H1 (cell line): ENCODE measurements at regions not wholly inside any gene's neighbourhood (a gene's known extent, or its start where the extent isn't known, plus 50 kb on each side); places are given as distances from the start of the nearest gene placed in this dataset.

Experiments used
- CTCF ChIA-PET: fragments of 300-600 bp; sonication (Branson Sonifier 250); formaldehyde crosslinking; loops from one replicate; lab custom pipeline; 2021; ENCODE audit not compliant: partially characterized antibody; lab: Charles Lee
- POLR2A ChIA-PET: fragments of 300-600 bp; sonication (Branson Sonifier 250); formaldehyde crosslinking; loops from one replicate; lab custom pipeline; 2021; ENCODE audit warnings: inconsistent platforms; ENCODE audit not compliant: partially characterized antibody; lab: Charles Lee
- DNase-seq, 2 experiments: peaks; one replicate each; pipeline versions ENCODE4 v3.0.0 to v3.0.0-alpha.2; 2010 to 2022; ENCODE audit warnings: low spot score in 2 of 2, low read depth in 1 of 2, mixed read lengths in 1 of 2
- FAIRE-seq: peaks from 2 replicates; lab custom pipeline; 2011; peaks lifted over from hg19 to GRCh38; lab: Jason Lieb, UNC
- H2AFZ ChIP-seq: 2 replicates; pipeline ENCODE4 v1.8.1; 2012; ENCODE audit warnings: low read length, inconsistent platforms
- H2AK5ac ChIP-seq: 2 replicates; pipeline ENCODE4 v1.6.1; 2013; ENCODE audit warnings: low read depth, low read length
- H2BK120ac ChIP-seq: replicated peaks from 2 replicates; pipeline ENCODE3; 2013; ENCODE audit warnings: low read depth, low read length, inconsistent platforms
- H2BK12ac ChIP-seq: 2 replicates; pipeline ENCODE4 v1.6.1; 2013; ENCODE audit warnings: low read depth, low read length
- H2BK15ac ChIP-seq: 2 replicates; pipeline ENCODE4 v1.6.1; 2013; ENCODE audit warnings: low read length
- H2BK20ac ChIP-seq: 2 replicates; pipeline ENCODE4 v1.6.1; 2013; ENCODE audit warnings: low read length
- H2BK5ac ChIP-seq: 2 replicates; pipeline ENCODE4 v1.6.1; 2013; ENCODE audit warnings: low read depth, low read length
- H3K14ac ChIP-seq: 2 replicates; pipeline ENCODE4 v1.6.1; 2013; ENCODE audit warnings: inconsistent platforms; ENCODE audit not compliant: insufficient read length
- H3K18ac ChIP-seq: 2 replicates; pipeline ENCODE4 v1.6.1; 2013; ENCODE audit warnings: low read length; ENCODE audit errors: extremely low read depth
- H3K23ac ChIP-seq: 2 replicates; pipeline ENCODE4 v1.6.1; 2013; ENCODE audit warnings: inconsistent platforms; ENCODE audit not compliant: insufficient read length
- H3K23me2 ChIP-seq: 2 replicates; pipeline ENCODE4 v1.6.1; 2013; ENCODE audit warnings: low read depth, low read length
- H3K27ac ChIP-seq: 2 replicates; pipeline ENCODE4 v1.6.1; 2011; ENCODE audit warnings: low read depth, low read length, inconsistent platforms
- H3K27me3 ChIP-seq, 4 experiments: replicated peaks in 1 of 4; 1 replicate in 1 of 4; 2 replicates in 3 of 4; pipeline versions ENCODE4 v1.6.1 to v1.8.1; 2011 to 2013; ENCODE audit warnings: low read length in 3 of 4, mild to moderate bottlenecking in 3 of 4, inconsistent platforms in 2 of 4, mixed read lengths in 2 of 4, moderate library complexity in 1 of 4; ENCODE audit not compliant: control insufficient read depth in 3 of 4, insufficient read depth in 3 of 4; ENCODE audit errors: extremely low read depth in 1 of 4
- H3K36me3 ChIP-seq, 4 experiments: 2 replicates each; pipeline versions ENCODE4 v1.6.1 to v1.8.1; 2011 to 2013; ENCODE audit warnings: mild to moderate bottlenecking in 4 of 4, low read length in 3 of 4, moderate library complexity in 2 of 4, control low read depth in 1 of 4, inconsistent platforms in 1 of 4; ENCODE audit not compliant: insufficient read depth in 4 of 4, control insufficient read depth in 2 of 4
- H3K4ac ChIP-seq: replicated peaks from 2 replicates; pipeline ENCODE3; 2013; ENCODE audit warnings: low read length, low read depth, mixed read lengths, inconsistent platforms; ENCODE audit not compliant: insufficient read length
- H3K4me1 ChIP-seq, 4 experiments: replicated peaks in 1 of 4; 1 replicate in 1 of 4; 2 replicates in 3 of 4; pipeline versions ENCODE4 v1.6.1 to v1.8.1; 2011 to 2013; ENCODE audit warnings: low read length in 3 of 4, inconsistent platforms in 2 of 4, mixed read lengths in 1 of 4; ENCODE audit not compliant: insufficient read depth in 4 of 4, control insufficient read depth in 3 of 4
- H3K4me2 ChIP-seq, 2 experiments: 2 replicates each; pipeline versions ENCODE4 v1.6.1 to v1.8.1; 2011 to 2013; ENCODE audit warnings: low read depth in 2 of 2, low read length in 2 of 2, control low read depth in 1 of 2, inconsistent platforms in 1 of 2, mild to moderate bottlenecking in 1 of 2; ENCODE audit not compliant: insufficient read depth in 1 of 2
- H3K4me3 ChIP-seq, 4 experiments: fragments of 200-600, 300-600 bp in 1 of 4; sonication (generic), shearing (Covaris generic), sonication (Bioruptor Twin) in 1 of 4; 2 replicates each; pipeline versions ENCODE4 v1.5.1 to v1.8.1; 2011 to 2016; ENCODE audit warnings: low read length in 4 of 4, low read depth in 3 of 4, control low read depth in 2 of 4, inconsistent platforms in 2 of 4, mild to moderate bottlenecking in 2 of 4, mixed read lengths in 1 of 4, moderate library complexity in 1 of 4; ENCODE audit not compliant: insufficient read depth in 2 of 4; ENCODE audit errors: extremely low read depth in 1 of 4
- H3K56ac ChIP-seq: replicated peaks from 2 replicates; pipeline ENCODE3; 2013; ENCODE audit warnings: low read depth, mild to moderate bottlenecking, mixed read lengths, low read length, inconsistent platforms; ENCODE audit not compliant: insufficient read length
- H3K79me1 ChIP-seq: 2 replicates; pipeline ENCODE4 v1.6.1; 2013; ENCODE audit warnings: low read depth, low read length, control low read depth
- H3K79me2 ChIP-seq, 2 experiments: 2 replicates each; pipeline versions ENCODE4 v1.6.1 to v1.8.1; 2012 to 2013; ENCODE audit warnings: low read length in 2 of 2, mild to moderate bottlenecking in 2 of 2, inconsistent platforms in 1 of 2; ENCODE audit not compliant: insufficient read depth in 2 of 2, control insufficient read depth in 1 of 2
- H3K9ac ChIP-seq, 4 experiments: replicated peaks in 1 of 4; 1 replicate in 1 of 4; 2 replicates in 3 of 4; pipeline versions ENCODE4 v1.6.1 to v1.8.1; 2011 to 2013; ENCODE audit warnings: low read depth in 3 of 4, low read length in 3 of 4, control low read depth in 2 of 4, mild to moderate bottlenecking in 2 of 4, moderate library complexity in 2 of 4, inconsistent platforms in 1 of 4; ENCODE audit errors: extremely low read depth in 1 of 4
- H3K9me3 ChIP-seq, 2 experiments: 2 replicates each; pipeline versions ENCODE4 v1.6.1 to v1.8.1; 2012 to 2013; ENCODE audit warnings: mild to moderate bottlenecking in 2 of 2, moderate library complexity in 2 of 2, control low read depth in 1 of 2, inconsistent platforms in 1 of 2, low read depth in 1 of 2, low read length in 1 of 2, mixed read lengths in 1 of 2; ENCODE audit not compliant: insufficient read depth in 2 of 2
- H4K20me1 ChIP-seq, 2 experiments: replicated peaks in 1 of 2; 2 replicates each; pipeline versions ENCODE3 to v1.8.1; 2011 to 2013; ENCODE audit warnings: inconsistent platforms in 2 of 2, low read length in 2 of 2, mild to moderate bottlenecking in 1 of 2; ENCODE audit not compliant: insufficient read depth in 2 of 2, control insufficient read depth in 1 of 2
- H4K5ac ChIP-seq: 2 replicates; pipeline ENCODE4 v1.6.1; 2013; ENCODE audit warnings: low read length, low read depth, mixed read lengths, inconsistent platforms; ENCODE audit not compliant: insufficient read length
- H4K8ac ChIP-seq: 2 replicates; pipeline ENCODE4 v1.8.0; 2013; ENCODE audit warnings: mild to moderate bottlenecking, moderate library complexity, low read length, inconsistent platforms; ENCODE audit not compliant: insufficient read depth; ENCODE audit errors: extremely low read depth
- H4K91ac ChIP-seq: replicated peaks from 2 replicates; pipeline ENCODE3; 2013; ENCODE audit warnings: low read length, mixed read lengths, inconsistent platforms; ENCODE audit not compliant: insufficient read length
- BACH1 ChIP-seq: IDR thresholded peaks from 2 replicates; pipeline ENCODE4 v1.6.1; 2012; ENCODE audit warnings: low read length, improper control_type of control experiment
- CHD1 ChIP-seq: IDR thresholded peaks from 2 replicates; pipeline ENCODE4 v1.6.1; 2012; ENCODE audit warnings: low read depth, low read length, improper control_type of control experiment
- CTBP2 ChIP-seq: IDR thresholded peaks from 2 replicates; pipeline ENCODE4 v1.7.0; 2011; ENCODE audit warnings: borderline replicate concordance, mild to moderate bottlenecking, moderate library complexity, mixed read lengths, low read length; ENCODE audit not compliant: insufficient read depth, insufficient read length
- FOSL1 ChIP-seq: IDR thresholded peaks from 2 replicates; pipeline ENCODE4 v1.6.1; 2011; ENCODE audit warnings: mild to moderate bottlenecking, low read depth, low read length, moderate library complexity; ENCODE audit not compliant: insufficient read depth
- GTF2F1 ChIP-seq: IDR thresholded peaks from 2 replicates; pipeline ENCODE4 v1.6.1; 2012; ENCODE audit warnings: low read depth, low read length, improper control_type of control experiment, borderline replicate concordance
- HDAC6 ChIP-seq: IDR thresholded peaks from one replicate; pipeline ENCODE4 v1.7.1; 2012; ENCODE audit warnings: low read depth, mild to moderate bottlenecking, inconsistent platforms, low read length, moderate library complexity
- NRF1 ChIP-seq: IDR thresholded peaks from 2 replicates; pipeline ENCODE4 v1.6.1; 2011; ENCODE audit warnings: mild to moderate bottlenecking, low read depth, low read length, improper control_type of control experiment
- SIX5 ChIP-seq: IDR thresholded peaks from 2 replicates; pipeline ENCODE4 v1.6.1; 2011; ENCODE audit warnings: mild to moderate bottlenecking, low read depth, low read length
- SRF ChIP-seq: IDR thresholded peaks from 2 replicates; pipeline ENCODE4 v1.6.1; 2011; ENCODE audit warnings: mild to moderate bottlenecking, low read depth, low read length, moderate library complexity
- TEAD4 ChIP-seq: IDR thresholded peaks from 2 replicates; pipeline ENCODE4 v1.6.1; 2012; ENCODE audit warnings: low read depth, low read length, inconsistent platforms, mixed read lengths
- WGBS, 2 experiments: shearing (Covaris generic) in 1 of 2; methylation state at CpG; one replicate each; pipeline versions ENCODE4 v1.1.6 to v1.1.7; 2013 to 2015; ENCODE audit warnings: low lambda C conversion rate in 2 of 2, mixed read lengths in 2 of 2, inconsistent platforms in 1 of 2, low coverage in 1 of 2, missing lambda C conversion rate in 1 of 2; ENCODE audit not compliant: insufficient replicate concordance in 2 of 2, insufficient coverage in 1 of 2, insufficient read length in 1 of 2; ENCODE audit errors: extremely low coverage in 1 of 2, missing lambda C conversion rate in 1 of 2; 5-methylcytosine and 5-hydroxymethylcytosine counted together

DNA sequence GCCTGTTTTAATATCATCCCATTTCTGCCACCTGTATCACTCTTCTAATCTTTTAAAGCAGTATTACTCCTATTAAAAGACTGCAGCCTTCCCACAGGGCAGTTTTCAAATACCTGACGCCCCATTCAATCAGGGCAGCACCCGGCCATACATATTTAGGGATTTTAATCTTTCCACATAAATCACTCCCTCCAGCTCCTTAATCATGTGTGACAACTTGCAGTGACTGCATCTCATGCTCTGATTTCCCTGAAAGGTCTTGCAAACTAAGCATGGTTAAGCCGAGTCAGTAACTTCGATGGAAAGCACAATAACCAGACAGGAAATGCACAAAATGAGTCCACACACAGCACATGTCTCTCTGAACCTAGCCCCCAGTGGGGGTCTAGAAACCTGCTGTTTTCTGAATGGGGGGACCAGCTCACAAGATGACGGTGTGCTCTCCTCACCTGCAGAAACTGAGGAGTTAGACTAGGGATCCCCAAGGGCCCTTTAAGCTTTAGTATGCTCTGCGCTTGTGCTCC is 116.9 kb upstream of the CREB1 start:
- no peak for FAIRE-seq
- no peak overlapping the region for H2BK20ac ChIP-seq
- H3K4ac ChIP-seq = no peak overlapping the region
- ChIA-PET POLR2A (interaction anchor here (1.1 kb wide), 1 partner anchor 117 kb away, joined by 3 read pairs; the partner anchor contains the start of gene CREB1), CTCF (interaction anchor here (1.1 kb wide), 1 partner anchor 10 kb away, joined by 3 read pairs; no protein-coding TSS in a partner anchor)
- H3K36me3 ChIP-seq = no peaks in the 10 kb centered on the region
- no peak overlapping the region for H3K27ac ChIP-seq
- no peak overlapping the region for H3K18ac ChIP-seq
- H3K9ac ChIP-seq = peak overlapping the region in 1 of 4 experiments; percentile 36; a peak in 2 of 7 replicates
- no peak overlapping the region for H2BK120ac ChIP-seq
- DNase-seq = no peak
- H4K8ac ChIP-seq = no peak overlapping the region
- H3K27me3 ChIP-seq = no peaks in the 10 kb centered on the region
- no peak overlapping the region for H2AK5ac ChIP-seq
- H2BK12ac ChIP-seq = no peak overlapping the region
- no peak overlapping the region for H4K91ac ChIP-seq
- no peak overlapping the region for H4K5ac ChIP-seq
- no peaks in the 10 kb centered on the region for H4K20me1 ChIP-seq
- H2BK15ac ChIP-seq = no peak overlapping the region
- H3K23me2 ChIP-seq = no peaks in the 10 kb centered on the region
- no peak overlapping the region for H3K23ac ChIP-seq
- no peaks in the 10 kb centered on the region for H3K79me2 ChIP-seq
- H2BK5ac ChIP-seq = no peak overlapping the region
- H3K9me3 ChIP-seq = no peaks in the 10 kb centered on the region
- 81% methylated on average over 6 of the region's 6 CpGs; no CpG with 5 or more reads in 1 of the 2 experiments for WGBS, 2 experiments
- no peak overlapping the region for H3K14ac ChIP-seq
- no peak overlapping the region for H2AFZ ChIP-seq
- no peak overlapping the region for H3K4me3 ChIP-seq
- H3K4me2 ChIP-seq = no peak overlapping the region
- peaks cover 0 to 15% (median 9%) of the 10 kb centered on the region in 4 experiments; a peak in 3 of 7 replicates for H3K4me1 ChIP-seq
- H3K79me1 ChIP-seq = no peaks in the 10 kb centered on the region
- no peak overlapping the region for H3K56ac ChIP-seq
- no peak for TF ChIP-seq CHD1
- TF ChIP-seq FOSL1 = no peak
- no peak for TF ChIP-seq TEAD4
- TF ChIP-seq BACH1 = no peak
- TF ChIP-seq SIX5 = no peak
- TF ChIP-seq CTBP2 = no peak
- no peak for TF ChIP-seq GTF2F1
- TF ChIP-seq NRF1 = no peak
- no peak for TF ChIP-seq SRF
- no peak for TF ChIP-seq HDAC6
